Astrocyte of the cerebellum (primary cell): ENCODE measurements at regions not wholly inside any gene's neighbourhood (a gene's known extent, or its start where the extent isn't known, plus 50 kb on each side); places are given as distances from the start of the nearest gene placed in this dataset.

Source experiments
- DNase-seq: peaks from one replicate; pipeline ENCODE4 v3.0.0-alpha.2; 2011; ENCODE audit warnings: low read depth
- H3K4me3 ChIP-seq: 2 replicates; pipeline ENCODE4 v1.5.1; 2011; ENCODE audit warnings: mild to moderate bottlenecking, low read depth, low read length, moderate library complexity
- CTCF ChIP-seq: IDR thresholded peaks from 2 replicates; pipeline ENCODE4 v1.5.1; 2012; ENCODE audit warnings: low read length, low read depth, moderate library complexity, mild to moderate bottlenecking; ENCODE audit errors: missing control alignments
- in situ Hi-C: cut with HindIII; loops from 2 replicates; pipeline ENCODE4 v1.10.0; 2017; ENCODE audit warnings: low sequenced_read_pairs

DNA sequence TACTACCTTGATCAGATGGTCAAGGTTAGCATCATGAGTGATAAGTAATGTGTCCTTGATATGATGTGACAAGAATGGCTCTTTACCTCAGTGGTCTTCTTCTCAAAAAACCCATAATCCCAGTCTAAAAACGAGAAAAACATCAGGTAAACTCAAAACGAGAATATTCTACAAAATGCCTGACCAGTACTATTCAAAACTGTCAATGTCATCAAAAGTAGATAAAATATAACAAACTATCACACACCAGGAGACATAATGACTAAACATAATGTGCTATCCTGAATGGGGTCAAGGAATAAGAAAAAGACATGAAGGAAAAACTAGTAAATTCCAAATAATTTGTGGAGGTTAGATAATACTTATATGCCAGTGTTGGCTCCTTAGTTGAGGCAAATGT, 85.2 kb upstream of the PDHA2 start:
- in situ Hi-C loops: no loop called here
- no peak for DNase-seq
- TF ChIP-seq CTCF: no peak
- H3K4me3 ChIP-seq: no peak overlapping the region

DNA sequence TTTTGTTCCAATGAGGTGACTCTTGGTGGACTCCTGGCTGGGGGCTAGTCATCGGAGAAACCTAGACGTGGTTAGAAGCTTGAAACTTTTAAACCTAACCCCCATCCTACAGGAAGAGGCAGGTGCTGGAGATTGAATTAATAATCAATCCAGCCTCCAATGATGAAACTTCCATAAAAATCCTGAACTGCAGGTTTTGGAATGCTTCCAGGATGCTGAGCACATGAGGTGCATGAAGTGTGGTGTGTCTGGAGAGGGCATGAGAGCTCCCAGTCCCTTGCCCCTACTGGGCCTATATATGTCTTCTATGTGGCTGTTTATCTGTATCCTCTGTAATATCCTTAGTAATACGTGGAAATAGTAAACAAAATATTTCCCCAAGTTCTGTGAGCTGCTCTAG, 90.7 kb upstream of the PDHA2 start:
- H3K4me3 ChIP-seq: no peak overlapping the region
- no peak for TF ChIP-seq CTCF
- DNase-seq: no peak
- in situ Hi-C loops: no loop called here

- H3K4me3 ChIP-seq: no peak overlapping the region
- no peak for TF ChIP-seq CTCF
- no peak for DNase-seq
- in situ Hi-C loops: no loop called here
These were observed 97.0 kb upstream of the PDHA2 start for GRCh38 chr4:95742872-95743271.

DNA sequence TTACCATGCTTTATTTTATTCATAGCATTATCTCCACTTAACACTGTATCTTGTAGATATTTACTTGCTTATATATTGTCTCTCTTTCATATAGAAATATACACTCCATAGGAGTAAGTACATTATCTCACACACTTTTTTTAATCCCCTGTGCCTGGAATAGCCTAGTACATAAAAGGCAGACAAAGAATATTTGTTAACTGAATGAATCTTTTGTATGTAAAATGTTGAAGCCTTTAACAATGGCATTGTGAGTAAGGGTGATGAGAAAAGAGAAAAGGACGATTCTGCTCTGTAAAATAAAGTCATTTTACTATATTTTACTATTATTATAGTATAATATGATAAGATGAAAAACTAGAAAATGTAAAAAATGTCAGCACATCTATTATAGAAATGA, 97.7 kb upstream of the PDHA2 start:
- no peak for TF ChIP-seq CTCF
- in situ Hi-C loops: no loop called here

DNA sequence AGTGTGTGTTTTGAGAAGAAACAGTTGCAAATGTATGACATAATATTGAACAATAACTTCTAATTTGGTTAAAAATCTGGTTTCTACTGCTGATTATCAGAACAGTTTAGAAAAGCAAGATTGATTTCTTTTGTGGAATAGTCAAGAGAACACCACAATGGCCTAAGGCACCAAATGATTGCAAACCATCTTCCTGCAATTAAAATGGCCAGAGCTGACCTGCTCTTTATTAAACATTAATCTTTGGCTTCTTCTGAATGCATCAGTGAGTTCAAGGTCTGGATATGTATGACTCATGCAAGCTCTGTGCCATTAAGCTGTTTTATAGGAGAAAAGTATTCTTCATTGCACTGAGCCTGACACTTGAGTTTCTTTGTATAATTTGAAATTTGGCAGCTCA, 107.8 kb upstream of the PDHA2 start:
- in situ Hi-C loops: no loop called here
- TF ChIP-seq CTCF: no peak
- H3K4me3 ChIP-seq: no peak overlapping the region
- DNase-seq: peak; percentile 33

More for the DNA sequence above, 97.7 kb upstream of the PDHA2 start:
- DNase-seq: no peak
- no peak overlapping the region for H3K4me3 ChIP-seq

GRCh38 chr4:95729596-95729995, 110.3 kb upstream of the PDHA2 start:
- in situ Hi-C loops: no loop called here
- no peak overlapping the region for H3K4me3 ChIP-seq
- TF ChIP-seq CTCF: no peak
- no peak for DNase-seq

DNA sequence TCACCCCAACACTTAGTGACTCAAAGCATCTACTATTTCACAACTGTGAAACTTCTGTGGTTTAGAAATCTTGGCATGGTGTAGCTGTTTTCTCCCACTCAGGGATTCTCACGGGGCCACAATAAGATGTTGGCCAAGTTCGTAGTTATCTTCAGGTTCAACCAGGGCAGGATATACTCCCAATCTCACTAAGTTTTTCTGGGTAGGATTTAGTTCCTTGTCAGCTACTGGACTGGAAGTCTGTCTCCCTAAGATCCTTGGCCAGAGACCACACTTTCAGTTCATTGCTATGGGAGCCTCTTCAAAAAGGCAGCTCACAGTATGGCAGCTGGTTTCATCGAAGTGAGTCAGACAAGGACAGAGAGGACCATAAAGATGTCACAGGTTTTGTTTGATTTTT, 111.7 kb upstream of the PDHA2 start:
- no peak for TF ChIP-seq CTCF
- in situ Hi-C loops: no loop called here
- H3K4me3 ChIP-seq: no peak overlapping the region
- peak; percentile 24 for DNase-seq
